ENCODE measurements at regions not wholly inside any gene's neighbourhood (a gene's known extent, or its start where the extent isn't known, plus 50 kb on each side); places are given as distances from the start of the nearest gene placed in this dataset.
"Not testable (repeated sequence)": the region's sequence is repeated elsewhere in the genome, so short reads cannot be mapped to it uniquely, and the experiment has no call there.

DNA sequence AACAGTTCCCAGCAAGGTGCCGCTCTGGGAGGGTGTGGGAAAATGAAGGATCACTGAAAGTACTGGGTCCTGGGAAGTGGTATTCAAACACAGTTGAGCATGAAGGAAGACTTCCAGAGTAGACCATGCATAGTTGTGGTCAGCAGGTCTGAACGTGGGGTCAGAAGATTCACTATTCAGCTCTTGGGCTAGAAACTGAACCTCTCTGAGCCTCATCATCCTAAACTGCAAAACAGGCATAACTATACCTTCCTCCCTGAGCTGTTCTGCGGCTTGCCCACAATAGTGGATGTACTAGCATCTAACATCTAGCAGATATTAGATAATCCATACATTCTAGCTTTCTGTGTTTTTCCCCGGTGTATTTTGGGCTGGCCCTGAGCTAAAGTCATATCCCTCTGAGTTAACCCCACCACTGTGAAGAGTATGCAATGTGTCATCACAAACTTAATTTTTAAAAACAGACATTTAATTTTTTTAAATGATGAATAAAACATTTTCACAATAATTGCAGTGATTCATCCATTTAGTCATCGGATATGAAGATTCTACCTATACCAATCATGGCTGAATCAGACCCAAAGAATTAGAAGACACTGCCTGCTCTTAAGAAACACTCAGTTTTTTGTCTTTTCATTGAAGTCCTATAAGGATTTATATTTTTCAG, 179.1 kb downstream of the BLID start:
- DNase-seq = no peak

- DNase-seq = no peak
These were observed 179.6 kb downstream of the BLID start for GRCh38 chr11:121936370-121936769.

- DNase-seq = no peak
These were observed 182.3 kb downstream of the BLID start for GRCh38 chr11:121933694-121934093.

- DNase-seq = no peak
These were observed 182.7 kb downstream of the BLID start for GRCh38 chr11:121933294-121933693.

DNA sequence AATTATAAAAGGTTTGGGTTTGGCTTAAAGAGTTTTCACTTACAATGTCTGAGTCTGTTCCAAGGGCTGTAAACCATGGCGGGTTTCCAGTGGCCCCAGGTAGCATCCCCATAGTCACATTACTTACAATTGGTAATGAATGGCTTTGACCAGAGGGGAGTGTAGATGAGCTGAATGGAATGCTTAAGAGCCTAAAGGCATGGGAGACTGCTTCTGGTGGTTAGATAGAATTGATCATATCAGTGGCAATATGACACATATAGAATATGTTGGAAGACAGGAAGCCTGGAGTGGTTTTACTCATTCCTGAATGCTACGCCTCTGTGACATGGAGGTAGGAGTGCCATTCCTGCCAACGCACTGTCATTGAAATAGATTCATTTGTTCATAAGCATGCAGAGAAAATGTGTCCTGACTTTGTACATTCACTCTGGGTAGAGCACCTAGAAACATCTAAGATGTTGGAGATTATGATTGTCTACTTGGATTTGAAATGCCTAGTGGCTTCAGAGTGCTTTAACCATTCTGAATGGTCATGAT, 183.3 kb downstream of the BLID start:
- no peak for DNase-seq

DNA sequence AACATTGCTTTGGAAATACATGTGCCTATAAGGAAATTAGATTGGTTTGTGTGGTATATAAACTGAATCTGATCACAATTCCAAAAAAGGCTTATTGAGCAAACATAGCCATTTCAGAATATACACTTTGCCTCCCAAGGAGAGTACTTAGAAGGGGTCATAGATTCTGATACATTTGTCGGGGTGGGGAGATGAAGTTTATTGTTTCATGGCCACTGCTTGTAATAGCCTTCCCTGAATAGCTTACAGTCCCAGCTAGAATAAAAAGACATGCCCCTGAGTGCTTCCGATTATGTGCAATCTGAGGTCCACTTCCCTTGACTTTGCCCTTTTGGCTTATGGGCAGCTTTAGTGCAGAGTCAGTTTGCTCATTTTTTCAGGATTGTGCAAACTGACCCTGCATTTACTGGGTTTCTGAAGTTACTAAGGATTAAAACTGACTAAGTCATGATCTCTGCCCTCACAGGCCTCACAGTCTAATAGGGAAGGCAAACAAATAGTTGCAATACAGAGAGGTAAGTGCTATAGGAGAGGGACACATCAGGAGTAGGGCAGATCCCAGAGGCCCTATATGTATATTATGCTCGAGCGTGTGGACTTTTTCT, 184.2 kb downstream of the BLID start:
- no peak for DNase-seq

DNA sequence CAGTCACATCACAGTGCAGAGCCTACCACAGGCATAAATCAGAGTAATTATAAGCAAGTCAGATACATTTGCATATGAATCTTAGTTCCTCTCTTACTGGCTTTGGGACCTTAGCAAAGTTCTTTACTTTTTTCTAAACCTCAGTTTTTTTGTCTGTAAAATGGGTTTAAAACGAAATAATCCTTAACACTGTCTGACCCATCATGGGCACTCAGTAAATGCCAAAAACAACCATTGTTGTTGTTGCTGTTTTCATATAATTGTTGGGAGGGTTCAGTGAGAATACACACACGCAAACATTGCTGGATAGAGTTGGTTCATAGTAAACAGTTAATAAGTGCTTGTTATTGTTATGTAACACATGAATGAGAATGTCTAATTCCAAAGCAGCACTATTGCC, 184.9 kb downstream of the BLID start:
- no peak for DNase-seq

DNA sequence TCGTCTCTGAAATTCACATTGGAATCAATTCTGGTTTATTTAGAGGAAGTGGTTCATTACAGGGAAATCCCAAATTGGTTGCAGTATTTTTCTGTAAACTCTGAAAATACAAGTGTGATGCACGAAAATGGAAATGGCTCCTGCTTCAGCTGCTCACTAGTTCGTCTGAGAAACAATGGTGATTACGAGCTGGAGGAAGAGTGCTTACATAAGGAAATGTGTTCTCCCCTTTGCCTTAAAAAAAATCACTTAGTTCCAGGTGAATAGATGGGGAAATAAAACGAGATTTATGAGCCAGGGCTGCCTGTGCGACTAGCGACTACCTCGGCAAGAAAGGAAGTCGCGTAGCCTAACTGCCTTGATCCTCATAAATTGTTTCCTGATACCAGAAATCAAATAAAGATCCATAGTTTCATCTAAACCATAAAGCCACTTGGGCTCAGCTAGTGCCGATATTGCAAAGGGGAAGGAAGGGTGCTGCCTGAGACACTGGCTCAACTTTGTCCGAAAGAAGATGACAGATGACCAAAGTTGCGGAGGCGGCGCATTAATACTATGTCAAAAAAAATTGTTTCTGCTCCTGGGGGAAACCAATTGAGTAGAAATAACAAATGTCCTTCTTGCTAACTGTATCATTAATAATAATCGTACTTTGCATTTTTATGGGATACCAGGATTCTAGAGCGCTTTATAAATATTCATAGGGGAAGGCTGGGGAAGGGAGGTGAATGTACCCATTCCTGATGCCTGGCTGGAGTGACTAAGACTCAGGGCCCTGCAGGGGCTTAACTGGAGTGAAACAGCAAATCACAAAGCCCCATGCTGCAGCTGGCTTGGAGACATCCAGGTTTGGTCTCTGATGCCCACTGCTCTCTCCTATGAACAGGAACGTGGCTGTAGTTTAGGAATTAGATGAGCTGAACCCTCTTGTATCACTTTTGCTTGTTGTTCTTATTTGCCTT, 185.7 kb downstream of the BLID start:
- DNase-seq = peak; percentile 75

GRCh38 chr11:121929581-121929980, 186.4 kb downstream of the BLID start:
- DNase-seq = peak; percentile 88

DNA sequence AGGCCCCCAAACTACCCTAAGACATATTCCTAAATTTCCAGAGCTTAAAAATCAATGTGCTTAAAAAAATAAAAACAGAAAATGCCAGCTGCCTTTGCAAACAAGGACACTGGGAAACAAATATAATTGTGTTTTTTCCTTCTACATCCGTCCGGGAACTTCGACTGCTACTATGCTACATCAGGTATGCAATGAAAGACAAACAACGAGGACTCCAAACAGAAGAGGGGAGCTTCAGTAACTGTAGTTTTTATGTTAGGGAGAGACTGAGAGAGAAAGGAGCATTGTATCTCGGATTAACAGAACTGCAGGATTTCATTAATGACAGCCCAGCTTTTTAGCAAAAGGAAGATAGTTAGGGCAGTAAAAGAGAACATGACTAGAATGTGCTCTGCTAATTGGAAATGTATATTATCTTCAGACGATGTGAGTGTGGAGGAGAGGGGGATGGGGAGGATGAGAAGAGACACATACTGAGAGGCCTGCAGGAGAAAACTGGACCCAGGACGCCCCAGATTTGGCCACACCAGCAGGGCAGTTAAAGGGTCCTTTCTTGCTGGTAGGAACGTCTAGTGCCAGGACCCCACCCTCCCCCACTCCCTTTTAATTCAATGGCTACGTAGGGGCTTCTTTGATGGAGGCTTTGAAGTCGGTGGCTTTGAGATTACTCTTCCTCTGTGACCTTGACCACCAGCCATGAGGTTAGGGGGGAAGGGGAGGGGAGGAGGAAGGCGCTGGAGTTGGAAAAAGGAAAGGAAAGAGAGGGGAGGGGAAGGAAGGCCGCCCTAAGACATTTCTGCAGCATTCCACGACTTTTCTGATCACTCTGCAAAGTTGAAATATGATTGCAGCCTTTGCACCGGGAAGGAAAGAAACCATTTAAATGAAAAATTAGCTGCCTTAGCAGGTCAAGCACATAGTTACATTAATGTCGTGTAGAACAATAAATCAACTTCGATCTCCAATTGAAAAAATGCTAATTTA, 187.1 kb downstream of the BLID start:
- no peak for DNase-seq

- no peak for DNase-seq
These were observed 188.2 kb downstream of the BLID start for GRCh38 chr11:121927789-121928188.

GRCh38 chr11:121927097-121927785, 188.8 kb downstream of the BLID start:
- DNase-seq = no peak

GRCh38 chr11:121924191-121924590, 191.8 kb downstream of the BLID start:
- no peak for DNase-seq

DNA sequence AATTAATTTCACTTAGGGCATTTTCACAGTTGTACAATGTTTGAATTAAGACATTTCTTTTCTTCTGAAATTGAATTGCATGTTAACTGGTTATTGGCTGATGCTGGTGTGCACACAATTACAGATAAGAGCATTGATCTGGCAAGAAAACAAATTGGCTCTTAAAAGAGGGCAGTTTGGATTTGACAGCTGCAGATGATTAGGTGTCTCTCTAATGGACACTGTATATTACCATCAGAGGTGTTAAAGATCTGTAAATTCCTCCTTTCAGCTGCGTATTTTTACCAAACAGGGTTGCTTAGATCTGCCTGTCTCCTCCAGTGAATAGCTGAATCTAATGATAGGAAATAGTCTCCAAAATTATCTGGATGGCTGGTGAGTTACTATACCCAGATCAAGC, 198.5 kb downstream of the BLID start:
- no peak for DNase-seq

DNA sequence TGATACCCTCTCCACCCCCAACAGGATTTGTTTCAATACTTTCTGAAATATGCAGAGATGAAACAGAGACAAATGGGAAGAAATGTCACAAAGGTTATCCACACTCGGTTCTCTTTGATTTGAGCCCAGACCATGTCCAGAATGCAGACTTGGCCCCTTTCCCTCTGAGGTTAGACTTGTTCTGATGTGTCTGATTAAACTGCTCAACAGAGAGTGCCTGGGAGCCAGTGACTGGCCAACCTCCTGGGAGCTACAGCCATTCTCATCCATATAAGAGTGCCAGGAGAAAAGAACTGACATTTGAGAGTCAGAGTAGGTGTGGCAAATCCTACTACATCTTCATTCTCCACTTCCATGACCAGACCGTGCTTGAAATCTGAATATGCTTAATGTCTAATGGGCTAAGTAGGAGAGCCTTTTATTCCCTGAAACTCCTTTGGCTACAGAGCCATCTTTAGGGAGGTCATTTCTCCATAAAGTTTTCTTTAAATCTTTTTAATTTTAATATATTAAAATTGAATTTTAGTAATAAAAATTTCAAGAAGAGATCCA, 201.4 kb downstream of the BLID start:
- no peak for DNase-seq

DNA sequence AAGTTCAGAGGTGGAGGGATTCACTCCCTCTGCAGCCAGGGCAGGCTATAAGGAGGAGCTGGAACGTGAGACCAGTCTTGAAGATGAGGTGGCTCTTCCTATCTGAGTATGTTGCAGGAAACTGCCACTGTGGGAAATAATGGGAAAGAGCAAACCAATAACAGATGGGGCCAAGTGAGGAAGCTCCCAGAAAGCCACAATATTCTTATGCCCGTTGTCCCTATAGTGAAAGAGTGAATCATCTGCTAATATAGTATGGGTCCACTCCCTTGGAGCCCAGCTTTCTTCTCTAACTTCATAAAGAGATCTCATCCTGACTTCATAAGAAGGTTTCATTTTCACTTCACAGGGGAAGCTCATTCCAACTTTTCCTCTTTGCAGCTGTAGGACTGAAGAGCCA, 206.4 kb downstream of the BLID start:
- DNase-seq = no peak

GRCh38 chr11:121907379-121907778, 208.6 kb downstream of the BLID start:
- DNase-seq = no peak

- DNase-seq = no peak
These were observed 211.9 kb downstream of the BLID start for GRCh38 chr11:121904148-121904547.

GRCh38 chr11:121901886-121902285, 214.1 kb downstream of the BLID start:
- no peak for DNase-seq

GRCh38 chr11:121901417-121901816, 214.6 kb downstream of the BLID start:
- DNase-seq = not testable (repeated sequence)

- peak; percentile 32 for DNase-seq
These were observed 216.5 kb downstream of the BLID start for GRCh38 chr11:121899520-121899919.

Data from NCI-H1105 treated with DMSO at 0.1 percent for 48 hours (cell line).